GM10266 (cell line): ENCODE measurements at regions not wholly inside any gene's neighbourhood (a gene's known extent, or its start where the extent isn't known, plus 50 kb on each side); places are given as distances from the start of the nearest gene placed in this dataset.

Experiments used
- DNase-seq: peaks from one replicate; pipeline ENCODE4 v3.0.0; 2012; ENCODE audit errors: extremely low spot score
- TF ChIP-seq, protein P1 (sequence below): IDR thresholded peaks from 2 replicates; pipeline ENCODE4 v1.5.1; 2012; ENCODE audit warnings: mild to moderate bottlenecking, low read depth; ENCODE audit not compliant: control insufficient read depth, insufficient read depth; ENCODE audit errors: missing control alignments

DNA sequence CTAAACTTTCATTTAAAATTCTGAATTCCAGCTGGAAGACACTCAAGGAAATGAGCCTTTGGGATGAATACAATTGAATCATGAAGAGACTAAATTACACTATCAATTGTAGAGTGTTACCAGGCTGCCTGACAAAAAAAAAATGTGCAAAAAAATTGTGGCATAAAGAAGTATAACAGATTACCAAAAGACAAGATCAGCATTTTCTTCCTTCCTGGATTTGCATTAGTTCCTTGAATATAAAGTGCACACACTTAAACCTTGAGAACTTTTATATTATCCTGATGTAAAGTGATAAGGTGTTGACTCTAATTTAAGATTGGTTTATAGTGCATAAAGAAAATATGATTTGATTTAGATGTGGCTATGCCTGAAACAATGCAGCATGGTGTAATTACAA is 412.7 kb upstream of the KLF6 start:
- TF ChIP-seq, protein P1, sequence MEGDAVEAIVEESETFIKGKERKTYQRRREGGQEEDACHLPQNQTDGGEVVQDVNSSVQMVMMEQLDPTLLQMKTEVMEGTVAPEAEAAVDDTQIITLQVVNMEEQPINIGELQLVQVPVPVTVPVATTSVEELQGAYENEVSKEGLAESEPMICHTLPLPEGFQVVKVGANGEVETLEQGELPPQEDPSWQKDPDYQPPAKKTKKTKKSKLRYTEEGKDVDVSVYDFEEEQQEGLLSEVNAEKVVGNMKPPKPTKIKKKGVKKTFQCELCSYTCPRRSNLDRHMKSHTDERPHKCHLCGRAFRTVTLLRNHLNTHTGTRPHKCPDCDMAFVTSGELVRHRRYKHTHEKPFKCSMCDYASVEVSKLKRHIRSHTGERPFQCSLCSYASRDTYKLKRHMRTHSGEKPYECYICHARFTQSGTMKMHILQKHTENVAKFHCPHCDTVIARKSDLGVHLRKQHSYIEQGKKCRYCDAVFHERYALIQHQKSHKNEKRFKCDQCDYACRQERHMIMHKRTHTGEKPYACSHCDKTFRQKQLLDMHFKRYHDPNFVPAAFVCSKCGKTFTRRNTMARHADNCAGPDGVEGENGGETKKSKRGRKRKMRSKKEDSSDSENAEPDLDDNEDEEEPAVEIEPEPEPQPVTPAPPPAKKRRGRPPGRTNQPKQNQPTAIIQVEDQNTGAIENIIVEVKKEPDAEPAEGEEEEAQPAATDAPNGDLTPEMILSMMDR = no peak
- DNase-seq = no peak

DNA sequence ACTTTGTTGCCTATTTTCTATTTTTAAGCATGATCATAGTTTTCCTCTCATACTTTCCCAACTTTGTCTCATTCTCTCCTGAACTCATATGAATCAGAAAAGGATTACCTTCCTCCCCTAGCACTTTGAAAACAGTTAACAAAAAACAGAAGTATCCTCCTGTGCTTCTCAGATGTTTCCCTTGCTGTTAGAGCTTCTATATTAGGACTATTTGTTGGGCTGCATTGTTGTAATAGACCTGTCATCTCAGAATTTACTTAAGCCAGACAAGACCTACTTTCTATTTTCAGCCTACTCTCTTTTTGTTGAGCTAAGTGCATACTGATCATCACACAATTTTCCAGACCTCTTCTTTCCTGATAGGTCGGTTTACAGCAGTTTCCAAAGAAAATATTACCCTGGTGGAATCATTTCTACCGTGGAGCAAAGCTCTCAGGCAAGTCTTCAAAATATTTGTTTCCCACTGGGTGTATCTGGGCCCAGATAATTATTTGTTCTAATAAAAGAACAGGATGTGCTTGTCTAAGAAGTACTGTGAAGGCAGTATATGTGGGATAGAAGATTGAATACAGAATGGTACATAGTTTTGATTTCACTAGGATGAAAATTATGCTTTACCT is 411.9 kb upstream of the KLF6 start:
- DNase-seq = no peak
- TF ChIP-seq, protein P1 = no peak

DNA sequence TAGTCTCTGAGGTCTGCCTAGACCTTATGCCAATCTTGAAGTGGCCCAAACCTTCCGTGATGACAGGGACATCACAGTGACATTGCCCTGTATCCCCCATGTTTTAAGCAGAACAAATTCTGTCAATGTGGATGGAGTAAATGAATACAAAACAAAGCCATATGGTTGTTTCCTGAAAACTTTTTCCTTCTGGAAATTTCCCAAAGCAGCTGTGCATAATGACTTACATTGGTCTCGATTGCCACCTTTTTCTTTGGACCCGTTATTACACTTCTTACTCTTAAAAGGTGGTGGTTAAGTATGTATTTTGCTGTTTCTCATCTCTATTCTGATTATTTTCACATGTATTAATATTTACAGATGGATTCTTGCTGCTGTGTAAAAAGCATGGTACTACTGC is 411.2 kb upstream of the KLF6 start:
- DNase-seq = no peak
- TF ChIP-seq, protein P1 = no peak

DNA sequence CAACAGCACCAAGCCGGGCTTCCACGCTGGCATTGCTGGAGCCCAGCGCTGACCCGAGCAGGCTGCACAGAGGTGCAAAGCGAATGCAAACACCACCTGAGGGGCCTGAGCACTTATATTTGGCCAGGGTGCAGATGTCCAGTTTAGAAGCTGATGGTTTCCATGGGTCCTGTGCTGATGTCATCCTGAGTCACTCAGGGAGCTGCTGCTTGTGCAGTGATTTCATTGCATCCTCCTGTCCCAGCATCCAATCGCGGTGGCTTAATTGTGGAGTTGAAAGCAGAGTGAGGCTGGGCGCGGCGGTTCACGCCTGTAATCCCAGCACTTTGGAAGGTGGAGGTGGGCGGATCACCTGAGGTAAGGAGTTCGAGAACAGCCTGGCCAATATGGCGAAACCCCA is 410.2 kb upstream of the KLF6 start:
- TF ChIP-seq, protein P1 = no peak
- DNase-seq = no peak

DNA sequence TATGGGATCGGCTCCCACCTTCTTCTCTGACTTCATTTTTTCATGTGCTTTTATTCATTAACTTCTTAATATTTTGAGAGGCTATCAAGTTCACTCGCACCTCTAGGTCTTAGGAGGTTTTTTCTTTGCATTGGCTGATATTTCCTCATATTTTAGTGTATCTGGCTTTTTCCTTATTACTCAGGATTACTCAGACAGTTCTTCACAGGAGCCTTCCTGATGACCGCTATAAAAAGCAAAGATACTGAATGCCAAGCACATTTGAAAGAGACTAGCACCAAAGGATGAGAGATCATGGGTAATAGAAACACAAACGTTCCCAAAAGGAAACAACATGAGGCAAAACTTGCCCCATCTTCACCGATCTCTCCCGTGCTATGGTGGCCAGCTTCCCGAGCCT is 409.2 kb upstream of the KLF6 start:
- TF ChIP-seq, protein P1 = no peak
- no peak for DNase-seq

DNA sequence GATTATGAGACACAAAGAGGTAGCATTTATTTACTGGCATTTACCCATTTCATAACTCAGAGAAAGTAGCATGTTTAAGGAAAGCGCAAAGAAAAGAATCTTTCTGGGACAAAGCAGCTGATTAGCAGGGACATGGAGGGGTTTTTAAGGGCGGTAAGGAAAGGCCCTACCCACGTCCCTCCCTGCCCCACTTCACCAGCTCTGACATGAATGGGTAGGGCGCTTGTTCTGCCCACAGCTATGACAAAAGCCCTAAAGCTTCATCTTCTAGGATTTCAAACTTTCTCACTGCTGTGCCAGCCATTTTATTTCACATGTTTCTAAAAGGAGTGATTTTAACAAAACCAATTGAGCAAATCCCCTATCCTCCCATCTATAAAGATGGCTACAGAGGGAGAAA is 406.9 kb upstream of the KLF6 start:
- TF ChIP-seq, protein P1 = no peak
- no peak for DNase-seq

DNA sequence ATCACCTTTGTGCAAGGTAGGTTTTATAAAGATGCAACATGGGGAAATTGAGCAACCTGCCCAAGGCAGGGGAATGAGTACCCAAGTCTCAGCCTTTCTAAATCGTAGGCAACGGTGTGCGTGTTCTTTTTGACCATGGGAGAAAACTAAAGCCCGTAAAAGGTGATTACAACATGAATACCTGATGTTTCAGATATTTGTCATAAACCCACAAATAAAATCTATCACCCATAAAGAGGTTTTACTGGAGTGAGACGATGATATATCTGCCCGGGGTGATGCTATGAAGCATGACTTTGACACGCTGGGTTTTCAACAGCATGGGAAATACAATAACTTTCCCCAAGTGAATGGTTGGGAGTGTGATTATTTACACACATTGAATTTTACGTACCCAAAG is 406.3 kb upstream of the KLF6 start:
- TF ChIP-seq, protein P1 = no peak
- no peak for DNase-seq
